Fibroblast of skin of abdomen (primary cell): ENCODE measurements at regions not wholly inside any gene's neighbourhood (a gene's known extent, or its start where the extent isn't known, plus 50 kb on each side); places are given as distances from the start of the nearest gene placed in this dataset.

ENCODE experiments used
- DNase-seq: peaks from one replicate; pipeline ENCODE4 v3.0.0-alpha.2; 2013

DNA sequence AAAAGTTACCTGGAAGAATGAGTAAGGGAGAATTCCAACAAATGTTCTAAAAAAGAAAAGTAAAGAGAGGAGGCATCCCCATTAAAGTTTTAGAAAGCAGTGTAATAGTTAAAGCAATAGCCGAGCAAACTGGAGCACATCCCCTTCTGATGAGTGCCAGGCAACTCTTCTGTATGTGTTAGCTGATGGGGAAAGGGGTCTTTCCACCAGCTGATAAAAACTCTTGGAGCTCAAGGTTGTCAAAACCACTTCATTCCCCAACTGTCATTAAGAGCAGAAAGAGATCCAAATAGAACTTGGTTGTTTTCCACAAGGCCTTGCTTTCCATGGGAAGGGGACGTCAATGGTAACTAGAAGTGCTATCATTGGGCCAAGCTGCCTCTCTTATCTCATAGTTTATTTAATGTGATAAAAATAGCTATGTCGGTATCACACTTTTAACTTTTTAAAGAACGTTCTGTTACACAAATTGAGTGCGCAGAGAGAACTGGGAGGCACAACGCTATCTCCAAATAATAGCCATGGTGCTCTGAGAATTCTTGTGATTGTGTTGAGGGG is 116.9 kb downstream of the POLR2M start:
- no peak for DNase-seq

DNA sequence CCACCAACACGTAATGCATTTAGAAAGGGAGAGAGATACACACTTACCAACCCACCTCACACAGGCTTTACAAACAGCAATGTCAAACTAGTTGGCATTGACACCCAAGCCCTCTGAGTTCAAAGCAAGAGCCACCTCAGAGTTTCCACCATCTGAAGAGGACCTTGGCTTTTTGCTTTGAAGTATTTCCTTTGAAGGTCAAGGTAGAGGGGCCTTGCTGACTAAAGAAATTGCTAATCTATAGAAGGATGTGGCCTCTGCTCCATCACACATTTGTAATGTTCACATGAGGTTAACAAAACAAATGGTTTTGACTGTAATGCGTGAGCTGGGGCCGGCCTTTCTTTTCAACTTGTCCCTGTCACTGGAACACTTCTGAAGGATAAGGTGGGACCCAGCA is 117.7 kb downstream of the POLR2M start:
- no peak for DNase-seq

DNA sequence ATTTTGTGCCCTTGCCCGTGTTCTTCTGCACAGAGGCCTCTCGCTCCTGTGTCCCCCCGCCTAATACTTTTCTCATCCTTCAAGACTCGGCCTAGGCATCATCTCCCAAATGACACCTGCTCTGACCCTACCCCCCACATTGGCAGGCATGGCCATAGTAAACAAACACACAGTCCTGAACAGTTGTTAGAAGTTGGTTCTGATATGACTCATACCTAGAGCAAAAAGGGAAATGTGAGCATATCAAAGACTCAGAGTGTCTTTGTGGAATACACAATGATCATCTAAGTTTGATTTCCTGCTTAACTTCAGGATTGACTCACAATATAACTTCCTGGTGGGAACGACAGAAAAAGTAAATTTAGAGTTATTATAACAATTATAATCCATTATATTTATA is 120.5 kb downstream of the POLR2M start:
- no peak for DNase-seq

DNA sequence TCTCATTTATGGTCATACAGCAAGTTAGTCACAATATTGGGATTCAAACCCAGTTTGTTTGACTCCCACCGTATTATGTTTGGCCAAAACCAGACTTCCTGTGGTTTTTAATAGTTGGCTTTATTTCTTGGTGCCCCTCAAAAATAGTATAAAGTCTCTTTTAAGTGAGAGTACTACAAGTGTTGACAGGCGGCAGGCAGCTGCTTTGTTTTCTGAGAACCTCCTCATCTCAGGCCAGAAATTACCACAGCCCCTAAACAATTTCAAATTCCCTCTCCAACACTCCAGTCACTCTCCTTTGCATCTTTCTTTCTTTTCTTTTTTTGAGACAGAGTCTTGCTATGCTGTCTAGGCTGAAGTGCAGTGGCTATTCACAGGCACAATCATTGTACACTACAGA is 121.5 kb downstream of the POLR2M start:
- DNase-seq: no peak

DNA sequence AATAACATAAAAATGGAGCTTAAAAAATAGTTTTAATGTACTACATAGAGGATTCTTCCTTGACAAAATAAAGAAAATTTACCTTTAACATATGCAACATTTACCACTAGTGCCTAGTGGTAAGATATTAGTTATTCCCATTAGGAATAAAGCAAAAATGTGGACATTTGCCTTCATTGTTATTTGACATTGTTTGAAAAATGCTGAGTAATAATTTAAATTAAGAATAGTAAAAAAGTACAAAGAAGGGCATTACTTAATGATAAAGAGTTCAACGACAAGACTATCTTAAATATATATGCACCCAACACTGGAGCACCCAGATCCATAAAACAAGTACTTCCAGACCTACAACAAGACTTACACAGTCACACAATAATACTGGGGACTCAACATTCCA is 125.7 kb downstream of the POLR2M start:
- no peak for DNase-seq

DNA sequence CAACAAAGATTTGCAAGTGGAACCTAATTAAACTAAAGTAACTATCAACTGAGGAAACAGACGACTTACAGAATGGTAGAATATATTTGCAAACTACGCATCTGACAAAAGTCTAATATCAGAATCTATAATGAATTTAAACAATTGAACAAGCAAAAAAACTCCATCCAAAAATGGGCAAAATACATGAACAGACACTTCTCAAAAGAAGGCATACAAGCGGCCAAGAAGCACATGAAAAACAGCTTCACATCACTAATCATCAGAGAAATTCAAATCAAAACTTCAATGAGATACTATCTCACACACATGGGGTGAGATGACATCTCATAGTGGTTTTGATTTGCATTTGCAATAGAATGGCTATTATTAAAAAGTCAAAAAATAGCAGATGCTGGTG is 128.6 kb downstream of the POLR2M start:
- no peak for DNase-seq

DNA sequence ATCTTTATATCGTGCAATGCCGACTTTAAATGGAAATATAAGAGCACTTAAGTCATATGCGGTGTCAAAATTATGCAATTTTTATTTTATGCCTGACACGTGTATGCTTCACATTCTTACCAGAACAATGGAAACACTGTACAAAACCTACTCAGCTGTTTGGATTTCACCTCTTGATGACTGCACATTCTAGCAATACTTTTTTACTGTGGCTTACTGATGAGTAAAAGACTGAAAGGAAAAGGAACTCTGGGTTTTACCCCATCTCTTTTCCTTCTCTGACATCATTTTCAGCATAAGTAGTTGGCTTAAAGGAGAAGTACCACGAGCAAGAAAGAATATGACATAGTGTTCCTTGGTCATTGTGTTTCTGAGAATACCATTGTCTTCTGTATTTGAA is 142.8 kb downstream of the POLR2M start:
- DNase-seq: no peak

DNA sequence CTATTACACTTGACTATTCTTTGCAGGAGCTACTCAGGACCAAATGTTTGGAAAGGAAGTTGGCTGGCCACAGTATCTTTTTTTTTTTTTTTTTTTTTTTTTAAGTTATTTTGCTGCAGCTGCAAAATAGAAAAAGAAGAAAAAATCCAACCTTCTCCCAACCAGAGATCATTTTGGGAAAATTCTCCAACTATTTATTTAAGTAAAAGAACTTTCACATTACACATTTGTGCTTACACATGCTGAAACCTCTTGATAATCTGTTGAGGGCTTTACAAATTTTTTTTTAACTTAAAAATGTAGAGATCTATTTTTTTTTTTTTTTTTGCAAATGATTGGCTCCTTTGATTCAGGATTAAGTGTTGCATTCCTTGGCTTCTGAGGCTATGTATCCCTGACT is 148.0 kb downstream of the POLR2M start:
- DNase-seq: no peak

DNA sequence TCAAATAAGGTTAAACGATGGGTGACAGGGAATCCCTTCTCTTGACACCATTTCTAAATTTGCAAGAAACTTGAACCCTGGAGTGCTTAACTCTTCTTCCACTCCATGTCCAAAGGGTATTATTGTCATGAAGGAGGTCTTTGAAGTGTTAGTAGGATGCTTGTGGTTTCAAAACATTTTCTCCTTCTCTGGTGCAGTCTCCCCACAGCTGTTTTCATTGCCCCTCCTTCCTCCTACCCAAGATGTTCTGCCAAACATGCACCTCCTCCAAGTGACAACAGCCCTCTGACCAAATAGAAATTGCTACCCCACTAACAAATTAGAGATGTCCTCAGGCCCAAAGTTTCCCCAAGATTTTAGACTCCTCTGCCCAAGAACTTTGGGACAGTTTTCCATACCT is 151.4 kb downstream of the POLR2M start:
- no peak for DNase-seq

DNA sequence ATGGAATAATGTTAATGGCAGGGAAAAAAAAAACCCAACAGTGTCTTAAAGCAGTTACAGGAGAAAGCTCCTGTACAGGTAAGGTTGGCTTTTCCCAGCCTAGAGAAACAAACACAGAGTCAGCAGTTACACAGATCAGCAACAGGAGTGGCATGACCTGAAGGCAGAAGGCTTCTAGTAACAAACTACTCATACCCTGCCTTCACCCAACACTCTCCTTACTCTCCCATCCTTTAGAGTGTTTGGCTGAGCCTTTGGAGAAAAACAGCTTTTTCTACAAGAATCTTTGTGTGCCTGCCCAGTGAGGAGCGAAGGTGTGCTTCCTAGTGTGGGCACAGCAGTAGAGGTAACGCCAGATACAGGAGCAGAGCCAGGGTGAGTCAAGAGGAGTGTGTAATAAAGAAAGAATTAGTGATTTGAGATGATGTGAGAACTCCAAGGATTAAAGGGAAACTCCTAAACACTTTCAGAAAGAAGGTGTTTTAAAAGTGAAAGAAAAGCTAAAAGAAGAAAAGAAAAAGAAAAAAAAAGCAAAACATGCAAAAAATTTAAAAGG is 152.7 kb downstream of the POLR2M start:
- DNase-seq: no peak

DNA sequence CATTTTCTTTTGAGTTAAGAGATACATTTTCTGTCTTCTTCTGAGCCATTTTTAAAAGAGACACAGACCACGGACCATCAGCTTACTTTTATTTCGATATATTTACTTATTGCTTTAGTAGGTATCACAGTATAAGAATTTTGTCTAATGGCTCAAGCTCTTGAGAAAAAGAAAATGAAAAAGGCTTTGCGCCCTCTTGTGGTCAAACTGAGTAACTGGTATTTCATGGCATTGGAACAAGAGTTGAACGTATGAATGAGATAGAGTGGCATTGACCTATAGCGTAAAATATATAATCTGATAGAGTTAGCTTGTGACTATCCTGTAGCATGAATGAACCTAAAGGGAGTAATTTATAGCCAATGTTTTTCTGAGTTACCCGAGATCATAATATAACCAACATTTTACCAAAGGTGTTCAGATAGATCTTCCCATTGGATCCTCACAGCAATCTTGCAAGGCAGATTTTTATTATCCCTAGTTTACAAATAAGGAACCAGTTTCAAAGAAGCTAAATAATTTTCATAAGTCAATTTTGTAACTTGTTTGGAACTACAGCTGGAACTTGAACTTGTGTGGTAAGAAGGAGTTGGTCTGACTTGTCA is 154.6 kb downstream of the POLR2M start:
- peak; percentile 63 for DNase-seq

DNA sequence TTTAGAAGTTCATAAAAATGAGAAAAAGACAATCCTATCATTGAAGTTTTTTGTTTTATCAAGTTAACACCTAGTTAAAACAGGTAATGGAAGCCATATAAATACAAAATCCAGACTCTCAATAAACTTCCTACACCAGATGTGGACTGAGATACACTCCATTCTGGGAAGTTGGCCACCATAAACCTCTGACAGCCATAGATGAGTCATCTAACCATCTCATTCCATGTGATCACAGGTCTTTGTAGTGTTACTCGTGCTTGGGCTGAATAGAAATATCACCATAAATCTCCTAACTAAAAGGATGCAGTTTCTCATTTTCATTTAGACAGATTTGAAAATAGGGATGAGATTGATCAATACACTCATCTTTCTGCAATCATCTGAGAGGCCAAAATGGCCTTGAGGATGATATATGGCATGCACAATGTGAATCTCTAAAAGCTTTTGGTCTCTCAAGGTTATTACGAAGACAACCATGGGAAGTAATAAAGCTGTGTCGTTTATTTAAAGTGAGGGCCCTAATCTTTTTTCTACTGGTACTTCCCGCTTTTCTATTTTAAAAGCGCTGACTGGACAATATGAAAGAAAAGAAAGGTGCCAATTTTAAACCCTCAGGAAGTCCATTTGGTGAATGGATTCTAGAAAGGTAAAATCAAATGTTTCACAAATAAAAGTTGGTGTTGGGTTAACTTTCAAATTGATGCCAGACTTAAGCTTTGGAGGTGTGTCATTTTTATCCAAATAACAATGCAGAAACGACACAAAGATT is 155.5 kb downstream of the POLR2M start:
- peak; percentile 87 for DNase-seq

DNA sequence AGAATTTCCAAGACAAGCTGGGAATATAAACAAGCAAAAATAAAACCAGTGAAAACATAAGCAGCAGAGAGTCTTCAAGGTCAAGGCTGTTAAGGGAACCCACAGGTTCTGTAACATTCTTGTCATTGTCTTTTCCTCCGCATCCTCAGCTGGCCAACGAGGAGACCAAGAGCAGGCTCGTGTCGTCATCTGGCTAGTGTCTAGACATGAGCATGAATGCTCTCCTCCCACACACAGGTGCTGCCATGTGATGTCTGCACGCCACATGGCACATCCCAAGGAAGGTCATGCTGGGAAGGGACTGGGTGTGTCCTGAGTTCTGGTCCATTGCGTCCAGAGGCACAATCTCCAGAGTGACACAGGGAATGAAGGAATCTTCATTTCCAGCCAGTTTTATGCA is 156.2 kb downstream of the POLR2M start:
- no peak for DNase-seq

DNA sequence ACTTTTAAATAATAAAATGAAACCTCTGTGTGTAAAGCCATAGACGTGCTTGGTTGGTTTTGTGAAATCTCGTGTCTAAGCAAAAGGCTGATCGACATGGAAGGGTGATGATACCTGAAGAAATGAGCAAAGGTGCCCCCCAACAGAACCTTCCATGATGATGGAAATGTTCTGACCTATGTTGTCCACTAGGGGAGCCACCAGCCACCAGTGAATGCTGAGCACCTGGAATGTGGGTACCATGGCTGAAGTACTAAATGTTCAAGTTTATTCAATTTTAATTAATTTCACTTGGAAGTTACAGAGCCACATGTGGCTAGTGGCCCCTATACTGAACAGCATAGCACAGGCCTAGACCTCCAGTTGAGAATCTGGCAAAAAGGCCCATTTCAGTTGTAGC is 158.8 kb downstream of the POLR2M start:
- no peak for DNase-seq

DNA sequence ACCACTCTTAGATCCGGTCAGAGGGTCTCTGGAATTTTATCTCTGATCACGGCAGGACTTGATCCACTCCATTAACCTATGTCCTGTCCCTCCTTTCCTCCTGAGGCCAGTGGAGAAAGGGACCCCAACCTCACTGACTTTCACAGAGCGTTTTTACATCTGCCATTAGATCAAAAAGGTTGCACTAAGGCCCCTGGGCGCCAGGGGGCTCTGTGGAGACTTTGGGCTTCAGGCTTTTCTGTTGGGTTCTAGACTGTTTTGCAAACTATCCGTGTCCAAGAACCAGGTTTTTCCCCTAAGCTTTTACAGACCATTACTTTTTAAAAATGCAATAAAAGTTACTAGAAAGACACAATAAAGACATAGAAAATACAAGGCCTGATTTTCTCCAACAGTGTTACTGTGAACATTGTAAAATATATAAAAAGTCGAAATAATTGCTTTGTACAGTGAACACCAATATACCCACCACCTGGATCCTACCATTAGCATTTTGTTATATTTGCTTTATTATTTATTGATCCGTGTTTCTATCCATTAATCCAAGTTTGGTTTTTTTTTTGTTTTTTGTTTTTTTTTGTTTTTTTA is 159.7 kb downstream of the POLR2M start:
- DNase-seq: peak; percentile 32

DNA sequence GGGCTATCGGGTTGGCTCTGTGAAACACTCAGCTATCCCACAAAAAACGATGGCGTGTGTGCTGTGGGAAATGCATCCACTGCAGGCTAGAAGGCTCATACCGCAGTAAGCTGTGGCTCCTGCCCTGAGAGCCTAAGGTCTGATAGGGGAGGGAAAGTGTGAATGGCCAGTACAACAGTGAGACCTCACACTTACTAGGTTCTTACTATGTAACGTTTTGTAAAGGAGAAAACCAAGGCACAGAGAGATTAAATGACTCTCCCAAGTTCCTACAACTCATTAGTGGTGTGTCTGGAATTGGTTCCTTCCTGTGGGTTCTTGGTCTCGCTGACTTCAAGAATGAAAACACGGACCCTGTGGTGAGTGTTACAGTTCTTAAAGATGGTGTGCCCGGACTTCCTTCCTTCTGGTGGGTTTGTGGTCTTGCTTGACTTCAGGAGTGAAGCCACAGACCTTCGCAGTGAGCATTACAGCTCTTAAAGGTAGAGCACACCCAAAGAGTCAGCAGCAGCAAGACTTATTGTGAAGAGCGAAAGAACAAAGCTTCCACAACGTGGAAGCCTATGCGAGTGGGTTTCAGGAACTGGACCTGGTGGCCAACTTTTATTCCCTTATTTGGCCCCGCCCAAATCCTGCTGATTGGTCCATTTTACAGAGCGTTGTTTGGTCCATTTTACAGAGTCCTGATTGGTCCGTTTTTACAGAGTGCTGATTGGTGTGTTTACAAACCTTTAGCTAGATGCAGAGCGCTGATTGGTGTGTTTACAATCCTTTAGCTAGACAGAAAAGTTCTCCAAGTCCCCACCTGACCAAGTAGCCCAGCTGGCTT is 161.7 kb downstream of the POLR2M start:
- no peak for DNase-seq

DNA sequence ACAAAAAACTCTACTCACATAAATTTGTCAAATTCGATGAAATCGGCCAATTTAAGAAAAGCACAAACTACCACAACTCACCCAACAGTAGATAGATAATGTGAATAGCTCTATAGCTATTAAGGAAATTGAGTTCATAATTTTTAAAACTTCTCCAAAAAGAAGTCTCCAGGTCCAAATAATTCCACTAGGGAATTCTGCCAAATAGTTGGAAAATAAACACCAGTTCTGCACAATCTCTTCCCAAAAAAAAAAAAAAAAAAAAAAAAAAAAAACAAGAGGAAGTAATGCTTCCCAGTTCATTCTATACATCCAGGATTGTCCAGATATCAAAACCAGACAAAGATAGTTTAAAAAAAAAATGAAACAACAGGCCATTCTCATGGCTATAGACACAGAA is 164.2 kb downstream of the POLR2M start:
- DNase-seq: no peak

DNA sequence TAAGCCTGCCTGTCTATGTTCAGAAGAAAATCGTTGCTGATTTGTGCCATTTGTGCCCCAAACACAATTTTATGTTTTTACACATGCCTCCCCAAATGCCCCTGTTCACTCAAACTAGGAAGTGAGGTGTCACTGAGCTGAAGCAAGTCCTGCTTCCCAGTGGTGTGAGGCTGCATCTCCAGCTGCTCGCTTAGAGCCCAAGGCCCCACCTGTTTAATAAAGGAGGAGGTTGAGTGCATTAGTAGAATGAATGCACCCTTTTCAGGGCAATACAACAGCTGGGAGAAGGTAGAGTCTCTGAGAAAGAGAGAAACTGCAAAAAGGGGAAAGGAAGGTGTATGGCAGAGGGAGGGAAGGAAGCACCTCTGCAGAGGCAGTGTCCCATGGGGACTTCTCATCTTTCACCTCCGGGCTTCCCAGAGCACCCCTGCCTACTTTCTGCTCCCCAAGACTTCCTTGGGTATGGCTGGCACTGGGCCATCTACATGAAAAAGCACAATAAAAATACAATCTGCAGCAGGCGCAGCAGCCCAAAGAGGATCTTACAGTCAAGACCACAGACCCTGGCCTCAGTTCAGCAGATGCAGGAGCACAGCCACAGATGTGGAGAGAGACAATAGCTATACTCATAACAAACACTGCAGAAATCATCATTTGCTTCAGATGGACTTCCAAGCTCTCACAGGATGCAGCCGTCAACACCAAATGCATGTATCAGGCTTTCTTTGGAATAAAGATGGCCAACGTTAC is 165.9 kb downstream of the POLR2M start:
- no peak for DNase-seq

DNA sequence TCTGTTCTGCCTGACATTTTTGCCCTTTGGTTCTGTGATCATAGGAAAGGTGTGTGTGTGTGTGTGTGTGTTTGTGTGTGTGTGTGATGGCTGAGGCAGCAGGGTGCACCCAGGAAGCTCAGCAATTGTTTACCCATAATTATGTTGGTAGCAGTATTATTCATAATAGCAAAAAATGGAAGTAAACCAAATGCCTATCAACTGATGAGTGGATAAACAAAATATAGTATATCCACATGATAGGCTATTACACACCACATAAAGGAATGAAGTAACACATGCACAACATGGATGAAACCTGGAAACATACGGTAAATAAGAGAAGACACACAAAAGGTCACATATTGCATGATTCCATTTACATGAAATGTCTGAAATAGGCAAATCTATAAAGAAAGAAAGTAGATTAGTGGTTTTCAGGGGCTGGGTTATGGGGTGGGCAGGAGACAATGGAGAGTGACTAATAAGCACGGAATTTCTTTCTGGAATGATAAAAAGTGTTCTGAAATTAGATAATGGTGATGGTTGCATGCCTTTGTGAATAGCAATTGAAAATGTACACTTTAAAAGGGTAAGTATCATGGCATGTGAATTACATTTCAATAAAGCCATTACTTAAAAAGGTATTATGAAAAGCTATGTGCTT is 167.2 kb downstream of the POLR2M start:
- DNase-seq: peak; percentile 87

DNA sequence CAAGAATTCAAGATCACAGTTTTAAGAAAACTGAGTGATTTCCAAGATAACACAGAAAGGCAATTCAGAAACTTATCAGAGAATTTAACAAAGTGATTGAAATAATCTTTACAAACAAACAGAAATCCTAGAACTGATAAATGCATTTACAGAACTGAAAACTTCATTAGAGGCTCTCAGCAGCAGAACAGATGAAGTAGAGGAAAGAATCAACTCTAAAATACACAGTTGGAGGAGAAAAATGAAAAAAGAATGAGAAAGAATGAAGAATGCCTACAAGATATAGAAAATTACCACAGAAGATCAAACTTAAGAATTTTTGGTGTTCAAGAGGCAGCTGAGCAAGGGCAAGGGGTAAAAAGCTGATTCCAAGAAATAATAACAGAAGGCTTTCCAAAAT is 168.8 kb downstream of the POLR2M start:
- no peak for DNase-seq

DNA sequence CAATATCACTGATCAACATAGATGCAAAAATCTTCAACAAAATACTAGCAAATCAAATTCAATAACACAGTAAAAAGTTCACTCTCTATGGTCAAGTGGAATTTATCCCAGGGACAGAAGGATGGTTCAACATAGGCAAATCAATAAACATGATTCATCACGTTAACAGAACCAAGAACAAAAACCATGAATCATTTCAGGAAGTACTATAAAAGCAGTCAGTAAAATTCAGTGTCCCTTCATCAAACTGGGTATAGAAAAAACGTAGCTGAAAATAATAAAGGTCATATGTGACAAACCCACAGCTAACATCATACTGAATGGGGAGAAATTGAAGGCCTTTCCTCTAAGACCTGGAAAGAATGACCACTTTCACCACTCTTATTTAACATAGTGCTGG is 172.1 kb downstream of the POLR2M start:
- peak; percentile 18 for DNase-seq
